ENCODE measurements at regions not wholly inside any gene's neighbourhood (a gene's known extent, or its start where the extent isn't known, plus 50 kb on each side); places are given as distances from the start of the nearest gene placed in this dataset.

DNA sequence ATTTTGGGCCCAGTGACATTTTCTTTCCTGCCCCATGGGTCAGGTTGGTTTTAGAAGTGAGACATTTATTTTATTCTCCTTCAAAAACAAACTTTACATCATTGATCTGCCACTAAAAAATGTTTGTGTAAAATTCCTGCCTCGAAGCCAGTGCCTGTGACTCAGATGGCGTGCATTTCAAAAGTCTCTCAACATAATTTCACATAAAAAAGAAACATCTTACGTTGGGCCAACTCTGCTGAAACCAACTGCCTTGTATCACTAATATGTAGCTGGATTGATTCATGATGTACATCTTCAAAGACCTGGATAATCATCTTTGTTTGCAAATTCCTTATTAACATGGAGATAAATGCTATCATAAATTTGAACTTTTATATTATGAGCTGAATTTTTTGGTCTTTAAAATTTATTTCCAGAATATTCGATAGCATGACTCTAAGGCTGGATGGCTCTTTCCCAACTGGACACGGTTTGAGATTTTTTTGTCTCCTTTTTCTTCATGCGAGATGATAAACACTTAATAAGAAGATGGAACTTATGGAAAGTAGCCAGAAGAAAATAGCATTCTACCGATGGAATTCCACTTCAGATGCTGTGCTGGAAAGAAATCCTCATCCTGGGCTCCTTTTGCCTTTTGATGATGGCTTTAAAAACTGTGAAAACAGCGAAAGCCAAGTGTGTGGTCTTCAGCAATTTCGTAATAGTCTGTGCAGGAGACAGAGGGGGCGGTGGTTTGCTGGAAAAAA, 420.5 kb downstream of the FGF9 start:
- TF ChIP-seq, protein P1, sequence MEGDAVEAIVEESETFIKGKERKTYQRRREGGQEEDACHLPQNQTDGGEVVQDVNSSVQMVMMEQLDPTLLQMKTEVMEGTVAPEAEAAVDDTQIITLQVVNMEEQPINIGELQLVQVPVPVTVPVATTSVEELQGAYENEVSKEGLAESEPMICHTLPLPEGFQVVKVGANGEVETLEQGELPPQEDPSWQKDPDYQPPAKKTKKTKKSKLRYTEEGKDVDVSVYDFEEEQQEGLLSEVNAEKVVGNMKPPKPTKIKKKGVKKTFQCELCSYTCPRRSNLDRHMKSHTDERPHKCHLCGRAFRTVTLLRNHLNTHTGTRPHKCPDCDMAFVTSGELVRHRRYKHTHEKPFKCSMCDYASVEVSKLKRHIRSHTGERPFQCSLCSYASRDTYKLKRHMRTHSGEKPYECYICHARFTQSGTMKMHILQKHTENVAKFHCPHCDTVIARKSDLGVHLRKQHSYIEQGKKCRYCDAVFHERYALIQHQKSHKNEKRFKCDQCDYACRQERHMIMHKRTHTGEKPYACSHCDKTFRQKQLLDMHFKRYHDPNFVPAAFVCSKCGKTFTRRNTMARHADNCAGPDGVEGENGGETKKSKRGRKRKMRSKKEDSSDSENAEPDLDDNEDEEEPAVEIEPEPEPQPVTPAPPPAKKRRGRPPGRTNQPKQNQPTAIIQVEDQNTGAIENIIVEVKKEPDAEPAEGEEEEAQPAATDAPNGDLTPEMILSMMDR (IDR thresholded peaks at IDR 0.05; ENCODE audit: low read depth, low read length), result no peak
- H3K4me3 ChIP-seq (ENCODE audit: low read depth, low read length), result no peak overlapping the region

DNA sequence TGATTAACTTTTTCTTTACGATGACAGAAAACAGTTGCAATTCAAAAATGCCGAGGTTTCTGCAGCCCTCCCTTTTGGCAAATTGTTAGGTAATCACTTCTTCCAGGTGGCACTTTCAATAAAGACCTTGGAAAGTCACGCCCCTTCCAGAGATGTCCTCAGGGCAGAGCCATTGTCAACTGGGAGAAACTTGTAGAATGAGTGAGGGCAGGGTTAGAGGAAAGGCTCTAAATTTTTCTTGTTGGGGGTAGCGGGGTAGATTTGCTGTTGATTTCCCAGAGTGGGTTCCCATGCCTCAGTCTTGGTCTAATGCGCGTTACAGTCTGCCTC, 421.1 kb downstream of the FGF9 start:
- TF ChIP-seq, protein P1 (IDR thresholded peaks at IDR 0.05; ENCODE audit: low read depth, low read length), result no peak
- H3K4me3 ChIP-seq (ENCODE audit: low read depth, low read length), result no peak overlapping the region

- H3K4me3 ChIP-seq (ENCODE audit: low read depth, low read length), result no peak overlapping the region
- TF ChIP-seq, protein P1 (IDR thresholded peaks at IDR 0.05; ENCODE audit: low read depth, low read length), result no peak
Observed at GRCh38 chr13:22092791-22093560, 422.1 kb downstream of the FGF9 start.

DNA sequence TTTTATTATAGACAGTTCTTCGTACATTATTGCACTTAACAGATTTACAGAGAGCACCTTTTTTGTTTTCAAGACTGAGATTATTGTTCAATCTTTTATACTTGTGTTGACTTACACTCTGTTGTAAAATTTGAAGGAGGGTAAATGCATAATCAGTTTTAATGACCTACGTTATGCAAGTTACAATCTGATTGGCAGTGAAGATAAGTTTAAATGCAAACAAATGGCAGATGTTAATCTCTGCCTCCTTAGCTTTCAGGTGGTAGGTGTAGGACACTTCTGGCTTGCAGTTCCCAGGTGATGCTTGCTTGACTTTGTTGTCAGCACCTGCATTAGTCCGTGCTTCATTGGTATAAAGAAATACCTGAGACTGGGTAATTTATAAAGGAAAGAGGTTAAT, 424.9 kb downstream of the FGF9 start:
- TF ChIP-seq, protein P1 (IDR thresholded peaks at IDR 0.05; ENCODE audit: low read depth, low read length), result no peak
- H3K4me3 ChIP-seq (ENCODE audit: low read depth, low read length), result no peak overlapping the region

GRCh38 chr13:22099585-22099984, 428.7 kb downstream of the FGF9 start:
- H3K4me3 ChIP-seq (ENCODE audit: low read depth, low read length), result no peak overlapping the region
- TF ChIP-seq, protein P1 (IDR thresholded peaks at IDR 0.05; ENCODE audit: low read depth, low read length), result no peak

- H3K4me3 ChIP-seq (ENCODE audit: low read depth, low read length), result no peak overlapping the region
- TF ChIP-seq, protein P1 (IDR thresholded peaks at IDR 0.05; ENCODE audit: low read depth, low read length), result no peak
Observed at GRCh38 chr13:22102271-22102670, 431.4 kb downstream of the FGF9 start.

Measured in WI38 (cell line).